Endothelial cell of umbilical vein (primary cell): ENCODE measurements at regions not wholly inside any gene's neighbourhood (a gene's known extent, or its start where the extent isn't known, plus 50 kb on each side); places are given as distances from the start of the nearest gene placed in this dataset.

Source experiments
- BruUV-seq: library from RNA; stranded (reverse); fragments of 400-500 nt; replicated peaks from 2 replicates; lab custom pipeline; 2021; lab: Mats Ljungman, UMichigan
- CTCF ChIA-PET: fragments of 300-600, 350-600 bp; sonication (Branson Sonifier 250); formaldehyde crosslinking; loops from one replicate; lab custom pipeline; 2021; ENCODE audit warnings: antibody characterized with exemption, inconsistent platforms; lab: Charles Lee
- POLR2A ChIA-PET: fragments of 300-600, 350-600 bp; sonication (Branson Sonifier 250); formaldehyde crosslinking; loops from one replicate; lab custom pipeline; 2021; ENCODE audit warnings: antibody characterized with exemption, inconsistent platforms; lab: Charles Lee
- DNase-seq: peaks from one replicate; pipeline ENCODE4 v3.0.0-alpha.2; 2011; ENCODE audit warnings: low read depth, low spot score
- FAIRE-seq: peaks from 2 replicates; lab custom pipeline; 2011; peaks lifted over from hg19 to GRCh38; lab: Jason Lieb, UNC
- H2AFZ ChIP-seq: 2 replicates; pipeline ENCODE4 v1.6.0; 2012; ENCODE audit warnings: low read depth, low read length, control low read depth, inconsistent platforms
- H3K27ac ChIP-seq: 2 replicates; pipeline ENCODE4 v1.5.1; 2011; ENCODE audit warnings: low read depth, mild to moderate bottlenecking, control low read depth, low read length, moderate library complexity; ENCODE audit not compliant: insufficient read depth
- H3K27me3 ChIP-seq, 2 experiments: 2 replicates each; pipeline versions ENCODE4 v1.6.0 to v1.6.1; 2011; ENCODE audit warnings: low read length in 2 of 2, mixed read lengths in 1 of 2; ENCODE audit not compliant: control insufficient read depth in 2 of 2, insufficient read depth in 2 of 2
- H3K36me3 ChIP-seq, 2 experiments: 2 replicates in 1 of 2; 3 replicates in 1 of 2; pipeline ENCODE4 v1.5.1; 2011; ENCODE audit warnings: low read length in 2 of 2, mild to moderate bottlenecking in 1 of 2, moderate library complexity in 1 of 2; ENCODE audit not compliant: control insufficient read depth in 2 of 2, insufficient read depth in 2 of 2; ENCODE audit errors: extremely low read depth in 1 of 2
- H3K4me1 ChIP-seq: 3 replicates; pipeline ENCODE4 v1.5.1; 2011; ENCODE audit warnings: mild to moderate bottlenecking, low read length; ENCODE audit not compliant: control insufficient read depth, insufficient read depth; ENCODE audit errors: extremely low read depth
- H3K4me2 ChIP-seq: 2 replicates; pipeline ENCODE4 v1.6.1; 2011; ENCODE audit warnings: low read length, control low read depth, mixed read lengths; ENCODE audit not compliant: insufficient read depth
- H3K4me3 ChIP-seq, 3 experiments: fragments of 200-600 bp in 1 of 3; sonication (generic), shearing (Covaris generic) in 1 of 3; replicated peaks in 1 of 3; 2 replicates each; pipeline ENCODE4 v1.5.1; 2011 to 2016; ENCODE audit warnings: control low read depth in 3 of 3, low read length in 3 of 3, mild to moderate bottlenecking in 2 of 3, inconsistent platforms in 1 of 3, low read depth in 1 of 3, moderate library complexity in 1 of 3; ENCODE audit not compliant: insufficient read depth in 1 of 3
- H3K79me2 ChIP-seq: 2 replicates; pipeline ENCODE4 v1.6.0; 2012; ENCODE audit warnings: low read length, inconsistent platforms; ENCODE audit not compliant: control insufficient read depth, insufficient read depth
- H3K9ac ChIP-seq: replicated peaks from 2 replicates; pipeline ENCODE3; 2011; ENCODE audit warnings: low read length, control low read depth; ENCODE audit not compliant: insufficient read depth; ENCODE audit errors: extremely low read depth
- H3K9me1 ChIP-seq: replicated peaks from 3 replicates; pipeline ENCODE4 v1.6.0; 2011; ENCODE audit warnings: mild to moderate bottlenecking, low read length; ENCODE audit not compliant: control insufficient read depth, insufficient read depth; ENCODE audit errors: extremely low read depth
- H3K9me3 ChIP-seq: replicated peaks from 2 replicates; pipeline ENCODE4 v1.5.1; 2012; ENCODE audit warnings: low read length, inconsistent platforms; ENCODE audit not compliant: control insufficient read depth, insufficient read depth
- H4K20me1 ChIP-seq: replicated peaks from 2 replicates; pipeline ENCODE3; 2011; ENCODE audit warnings: mild to moderate bottlenecking, low read length; ENCODE audit not compliant: control insufficient read depth, insufficient read depth; ENCODE audit errors: extremely low read depth
- CTCF ChIP-seq, 2 donors: IDR thresholded peaks; 1 replicate in 1 of 2; 2 replicates in 1 of 2; pipeline ENCODE4 v1.5.1; 2011; ENCODE audit warnings: low read length in 2 of 2, mild to moderate bottlenecking in 2 of 2, moderate library complexity in 2 of 2, control low read depth in 1 of 2, inconsistent platforms in 1 of 2, low read depth in 1 of 2; ENCODE audit not compliant: insufficient read depth in 1 of 2; ENCODE audit errors: extremely low read depth in 1 of 2
- EZH2 ChIP-seq: IDR thresholded peaks from 2 replicates; pipeline ENCODE4 v1.6.1; 2012; ENCODE audit warnings: borderline replicate concordance, low read depth, mild to moderate bottlenecking, moderate library complexity, low read length, inconsistent platforms; ENCODE audit not compliant: severe bottlenecking
- FOS ChIP-seq: IDR thresholded peaks from 2 replicates; pipeline ENCODE4 v1.6.1; 2011; ENCODE audit warnings: mild to moderate bottlenecking, low read length, moderate library complexity, borderline replicate concordance; ENCODE audit not compliant: insufficient read depth
- JUN ChIP-seq: IDR thresholded peaks from 2 replicates; pipeline ENCODE4 v1.6.1; 2011; ENCODE audit warnings: borderline replicate concordance, low read depth; ENCODE audit not compliant: insufficient read length, insufficient read depth
- MYC ChIP-seq: IDR thresholded peaks from one replicate; pipeline ENCODE4 v1.6.1; 2011; ENCODE audit warnings: mild to moderate bottlenecking, low read depth, low read length
- POLR2A ChIP-seq: IDR thresholded peaks from 2 replicates; pipeline ENCODE4 v1.6.1; 2012; ENCODE audit warnings: low read depth, mild to moderate bottlenecking, control low read depth, low read length
- POLR2AphosphoS5 ChIP-seq: IDR thresholded peaks from 2 replicates; pipeline ENCODE4 v1.6.1; 2012; ENCODE audit warnings: low read depth, mild to moderate bottlenecking, control low read depth, low read length, moderate library complexity; ENCODE audit not compliant: insufficient read depth
- dilution Hi-C: fragments of 300-500 bp; cut with MboI; formaldehyde crosslinking; loops from one replicate; pipeline ENCODE4 v1.15.0; 2019; ENCODE audit warnings: low sequenced_read_pairs; ENCODE audit not compliant: extremely low pct_ligation_motif_present
- intact Hi-C: fragments of 100-400 bp; cut with micrococcal nuclease; formaldehyde crosslinking; loops from one replicate; pipeline ENCODE4 v1.10.0; 2022
- TF ChIP-seq, protein P1 (sequence below): IDR thresholded peaks from 2 replicates; pipeline ENCODE4 v1.6.1; 2011; ENCODE audit not compliant: insufficient read depth, insufficient read length

DNA sequence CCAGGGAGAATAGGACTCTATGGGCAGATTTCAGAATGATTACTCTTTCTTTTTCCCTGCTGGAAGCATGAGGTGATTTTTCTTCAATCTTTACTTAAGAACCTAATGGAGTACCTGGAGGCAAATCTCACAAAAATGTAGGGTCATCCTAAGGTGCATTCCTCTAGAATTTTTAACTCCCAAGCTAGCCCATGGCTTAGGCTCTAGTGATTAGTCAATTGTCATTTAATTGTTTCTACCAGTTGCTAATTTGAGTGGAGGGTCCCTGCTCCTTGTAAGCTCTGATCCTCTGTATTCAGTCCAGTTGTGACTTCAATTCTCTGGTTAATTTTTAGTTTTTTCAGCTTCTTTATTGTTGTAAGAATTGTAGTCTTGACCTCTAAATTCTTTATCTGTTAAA lies 467.0 kb downstream of the HTR1A start:
- ChIA-PET POLR2A (no interaction called here), CTCF (no interaction called here)
- no peak for FAIRE-seq
- H3K9me3 ChIP-seq, result no peaks in the 10 kb centered on the region
- no peak overlapping the region for H2AFZ ChIP-seq
- no peaks in the 10 kb centered on the region for H3K27me3 ChIP-seq
- H3K4me2 ChIP-seq, result no peak overlapping the region
- H3K4me3 ChIP-seq, result no peak overlapping the region
- DNase-seq, result no peak
- H3K79me2 ChIP-seq, result no peaks in the 10 kb centered on the region
- no peaks in the 10 kb centered on the region for H3K4me1 ChIP-seq
- no peak overlapping the region for H3K27ac ChIP-seq
- H3K9me1 ChIP-seq, result no peaks in the 10 kb centered on the region
- no peaks in the 10 kb centered on the region for H3K36me3 ChIP-seq
- dilution Hi-C loops, result no loop called here
- H3K9ac ChIP-seq, result no peak overlapping the region
- no peaks in the 10 kb centered on the region for H4K20me1 ChIP-seq
- TF ChIP-seq POLR2AphosphoS5, result no peak
- TF ChIP-seq MYC, result no peak
- TF ChIP-seq EZH2, result no peak
- TF ChIP-seq, protein P1, sequence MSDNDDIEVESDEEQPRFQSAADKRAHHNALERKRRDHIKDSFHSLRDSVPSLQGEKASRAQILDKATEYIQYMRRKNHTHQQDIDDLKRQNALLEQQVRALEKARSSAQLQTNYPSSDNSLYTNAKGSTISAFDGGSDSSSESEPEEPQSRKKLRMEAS, result no peak
- no peak for TF ChIP-seq JUN
- TF ChIP-seq FOS, result no peak
- no peak for TF ChIP-seq POLR2A
- TF ChIP-seq CTCF (IDR thresholded peaks at IDR 0.05; ENCODE audit: extremely low read depth in 1 of 2, insufficient read depth in 1 of 2, low read depth in 1 of 2, low read length in 2 of 2), result no peak
- intact Hi-C loops, result no loop called here
- no TSS peak for BruUV-seq
